ENCODE measurements at regions not wholly inside any gene's neighbourhood (a gene's known extent, or its start where the extent isn't known, plus 50 kb on each side); places are given as distances from the start of the nearest gene placed in this dataset.
"Not testable (repeated sequence)": the region's sequence is repeated elsewhere in the genome, so short reads cannot be mapped to it uniquely, and the experiment has no call there.

DNA sequence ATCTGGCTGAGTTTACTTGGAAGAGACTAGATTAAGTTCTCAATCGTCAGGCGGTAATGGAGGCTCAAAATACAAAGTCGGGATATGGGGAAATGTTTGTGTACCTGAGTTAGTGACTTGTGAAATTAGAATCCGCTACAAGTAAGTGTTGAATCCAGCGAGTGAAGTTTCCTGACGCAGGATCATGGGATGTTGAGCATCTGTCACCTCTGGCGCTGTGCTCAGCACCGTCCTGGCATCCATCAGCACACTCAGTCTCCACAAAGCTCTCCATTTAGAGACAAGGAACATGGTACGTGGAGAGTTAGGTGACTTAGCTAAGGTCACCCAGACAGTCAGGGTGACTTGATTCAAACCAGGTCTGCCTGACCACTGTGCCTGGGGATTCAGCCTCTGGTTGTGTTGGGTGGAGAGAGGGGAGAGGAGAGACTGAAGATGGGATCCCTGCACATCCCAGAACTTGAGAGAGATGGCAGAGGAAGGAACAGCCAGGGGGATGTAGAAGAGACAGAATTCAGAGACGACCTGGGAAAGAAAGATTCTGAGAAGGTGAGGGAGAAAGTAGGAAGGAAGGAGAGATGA, 251.2 kb downstream of the ACKR3 start:
- Mint-ChIP-seq H3K36me3 (no peaks in the 10 kb centered on the region), H3K4me1 (no peaks in the 10 kb centered on the region), H3K9me3 (no peaks in the 10 kb centered on the region), H3K4me3 (no peak overlapping the region), H3K27ac (no peak overlapping the region), H3K27me3 (peaks cover 8% of the 10 kb centered on the region)
- DNase-seq, result no peak

DNA sequence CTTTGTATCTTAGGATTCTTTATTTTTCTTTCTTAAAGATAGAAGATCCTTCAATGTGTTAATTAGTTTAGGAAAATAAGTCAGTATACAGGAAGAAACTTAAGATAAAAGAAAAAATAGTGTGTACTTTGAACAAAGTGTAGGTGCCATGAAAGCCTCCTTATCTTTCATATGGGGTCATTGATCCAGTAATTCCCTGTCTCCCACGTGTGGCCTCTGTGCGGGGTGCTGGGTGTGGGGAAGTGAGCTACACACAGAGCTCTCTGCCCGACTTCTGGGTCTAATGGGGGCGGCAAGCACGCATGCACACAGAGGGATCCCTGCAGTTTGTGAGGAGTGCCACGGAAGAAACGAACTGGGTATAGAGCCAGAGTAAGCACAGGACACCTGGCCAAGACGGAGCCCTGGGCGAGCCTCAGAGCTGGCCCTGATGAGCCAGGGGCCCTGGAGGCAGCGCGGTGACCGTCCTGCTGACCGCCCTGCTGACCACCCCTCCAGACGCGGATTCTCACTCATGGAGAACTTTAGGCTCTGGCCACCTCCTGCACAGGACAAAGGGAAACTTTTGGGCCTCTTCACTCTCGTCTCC, 253.5 kb downstream of the ACKR3 start:
- Mint-ChIP-seq H3K27ac (no peak overlapping the region), H3K36me3 (no peaks in the 10 kb centered on the region), H3K4me1 (no peaks in the 10 kb centered on the region), H3K4me3 (no peak overlapping the region), H3K9me3 (no peaks in the 10 kb centered on the region), H3K27me3 (no peaks in the 10 kb centered on the region)
- no peak for DNase-seq

DNA sequence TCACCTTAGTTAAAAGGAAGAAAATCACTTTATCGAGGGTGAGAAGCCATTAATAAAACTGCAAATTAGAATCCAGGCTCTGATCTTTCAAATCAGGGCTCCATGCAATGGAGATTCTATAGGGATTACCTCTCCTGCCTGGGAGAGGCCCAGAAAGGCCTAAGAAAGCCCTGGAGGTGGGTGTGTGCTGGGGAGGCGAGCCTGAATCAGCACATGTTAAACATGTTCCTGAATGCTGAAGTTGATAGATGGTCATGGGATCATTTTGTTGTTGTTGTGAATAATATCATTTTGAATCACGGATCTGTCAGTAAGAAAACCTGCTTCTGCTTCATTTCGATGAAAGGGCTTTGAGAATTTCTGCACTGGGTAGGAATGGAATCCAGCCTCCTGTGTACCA, 254.3 kb downstream of the ACKR3 start:
- Mint-ChIP-seq H3K36me3 (no peaks in the 10 kb centered on the region), H3K9me3 (no peaks in the 10 kb centered on the region), H3K27ac (no peak overlapping the region), H3K27me3 (no peaks in the 10 kb centered on the region), H3K4me1 (no peaks in the 10 kb centered on the region), H3K4me3 (no peak overlapping the region)
- DNase-seq, result no peak

DNA sequence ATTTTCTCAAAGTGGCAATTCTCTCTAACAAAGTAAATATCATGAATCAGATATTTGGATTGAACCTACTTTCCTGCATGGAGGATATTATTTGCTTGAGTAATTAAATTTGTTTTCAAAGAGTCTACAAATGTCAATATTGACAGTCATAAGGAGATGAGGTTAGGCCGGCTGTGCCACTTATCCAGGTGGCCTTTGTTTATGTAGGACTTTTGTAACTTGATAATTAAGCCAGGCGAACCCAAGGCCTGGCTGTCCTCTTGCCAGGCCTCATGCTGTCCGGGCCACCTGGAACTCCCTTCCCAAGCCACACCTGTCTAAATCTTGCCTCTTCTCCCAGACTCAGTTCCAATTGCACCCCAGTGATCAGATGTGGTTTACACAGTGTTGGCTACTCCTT, 255.2 kb downstream of the ACKR3 start:
- H3K27me3 Mint-ChIP-seq, result no peaks in the 10 kb centered on the region
- no peak for DNase-seq
- H3K9me3 Mint-ChIP-seq, result no peaks in the 10 kb centered on the region
- no peaks in the 10 kb centered on the region for H3K4me1 Mint-ChIP-seq
- no peak overlapping the region for H3K27ac Mint-ChIP-seq
- no peaks in the 10 kb centered on the region for H3K36me3 Mint-ChIP-seq
- H3K4me3 Mint-ChIP-seq, result no peak overlapping the region

DNA sequence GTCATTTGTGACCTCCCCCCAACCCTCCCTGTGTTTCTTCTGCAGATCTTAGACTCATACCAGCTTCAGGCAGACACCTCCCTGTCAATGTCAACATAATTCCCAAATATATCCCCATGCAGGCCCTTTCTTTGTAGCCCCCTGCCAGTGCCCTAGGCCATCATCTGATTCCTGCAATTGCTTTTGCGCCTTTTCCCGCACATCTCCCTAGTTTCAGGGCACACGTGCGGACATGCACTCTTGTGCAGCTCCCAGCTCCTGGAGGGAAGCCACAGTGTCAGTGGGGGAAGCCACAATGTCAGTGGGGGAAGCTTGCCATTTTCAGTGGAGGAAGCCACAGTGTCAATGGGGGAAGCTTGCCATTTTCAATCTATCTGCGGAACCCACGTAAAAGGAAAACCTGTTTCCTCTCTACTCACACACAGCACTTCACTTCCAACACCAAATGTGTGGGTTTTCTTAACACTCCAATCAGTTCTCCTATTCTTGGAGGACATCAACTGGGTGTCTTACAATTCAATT, 256.4 kb downstream of the ACKR3 start:
- Mint-ChIP-seq H3K9me3 (no peaks in the 10 kb centered on the region), H3K4me1 (no peaks in the 10 kb centered on the region), H3K27ac (no peak overlapping the region), H3K36me3 (no peaks in the 10 kb centered on the region), H3K27me3 (no peaks in the 10 kb centered on the region), H3K4me3 (no peak overlapping the region)
- DNase-seq, result no peak

DNA sequence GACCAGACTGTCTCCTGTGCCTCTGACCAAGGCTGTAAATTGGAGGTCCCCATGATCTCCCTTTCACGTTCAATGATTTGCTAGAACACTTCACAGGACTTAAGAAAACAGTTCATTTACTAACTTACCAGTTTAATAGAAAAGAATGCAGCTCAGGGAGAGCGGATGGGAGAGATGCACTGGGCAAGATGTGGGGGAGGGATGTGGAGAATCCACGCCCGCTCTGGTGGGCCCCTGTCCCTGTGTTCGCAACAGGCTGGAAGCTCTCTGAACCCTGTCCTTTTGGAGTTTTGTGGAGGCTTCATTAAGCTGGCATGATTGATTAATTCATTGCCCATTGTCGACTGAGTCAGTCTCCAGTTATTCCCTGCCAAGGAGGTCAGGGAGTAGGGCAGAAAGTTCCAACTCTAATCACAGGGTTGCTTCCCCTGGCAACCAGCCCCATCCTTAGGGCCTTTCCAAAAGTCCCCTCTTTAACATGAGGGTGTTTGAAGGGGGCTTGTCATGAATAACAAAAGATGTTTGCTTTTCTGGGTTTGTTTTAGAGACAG, 257.1 kb downstream of the ACKR3 start:
- H3K27ac Mint-ChIP-seq, result no peak overlapping the region
- H3K36me3 Mint-ChIP-seq, result no peaks in the 10 kb centered on the region
- no peaks in the 10 kb centered on the region for H3K4me1 Mint-ChIP-seq
- H3K27me3 Mint-ChIP-seq, result peaks cover 1% of the 10 kb centered on the region
- no peak overlapping the region for H3K4me3 Mint-ChIP-seq
- DNase-seq, result no peak
- H3K9me3 Mint-ChIP-seq, result no peaks in the 10 kb centered on the region

DNA sequence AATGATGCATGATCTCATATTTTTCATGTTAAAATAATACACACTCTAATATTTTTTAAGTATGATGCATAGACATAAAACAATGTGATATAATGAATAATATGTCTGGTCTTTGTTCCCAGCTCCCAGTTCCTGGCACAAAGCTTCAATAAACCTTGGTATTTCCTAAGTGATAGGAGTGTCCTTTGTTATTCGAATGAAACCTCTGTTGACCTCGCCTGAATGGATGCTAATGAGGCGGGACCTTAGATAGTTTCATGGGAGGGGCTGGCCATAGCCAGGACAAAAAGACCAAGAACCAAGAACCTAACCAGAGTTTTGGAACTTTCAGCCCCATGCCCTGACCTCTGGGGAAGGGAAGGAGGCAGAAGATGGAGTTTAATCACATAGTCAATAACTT, 257.7 kb upstream of the COPS8 start:
- H3K27ac Mint-ChIP-seq, result no peak overlapping the region
- no peaks in the 10 kb centered on the region for H3K4me1 Mint-ChIP-seq

DNA sequence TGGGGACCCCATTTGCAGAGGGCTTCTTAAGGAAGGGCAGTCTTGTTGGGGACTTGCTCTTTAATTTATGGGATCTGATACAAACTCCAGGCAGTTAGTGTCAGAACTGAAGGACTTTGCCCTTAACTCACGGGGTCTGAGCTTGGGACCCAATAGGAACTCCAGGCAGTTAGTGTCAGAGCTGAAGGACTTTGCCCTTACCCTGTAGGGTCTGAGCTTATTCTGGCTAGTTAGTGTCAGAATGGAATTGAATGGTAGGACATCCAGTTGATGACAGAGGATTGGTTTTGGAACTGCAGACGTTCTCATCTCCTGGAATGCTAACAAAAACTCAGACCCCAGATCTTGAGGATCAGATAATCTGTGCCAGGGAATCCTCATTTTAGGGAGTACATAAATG, 256.9 kb upstream of the COPS8 start:
- Mint-ChIP-seq H3K27ac (no peak overlapping the region), H3K36me3 (no peaks in the 10 kb centered on the region), H3K9me3 (no peaks in the 10 kb centered on the region), H3K27me3 (peaks cover 6% of the 10 kb centered on the region), H3K4me3 (no peak overlapping the region), H3K4me1 (no peaks in the 10 kb centered on the region)
- no peak for DNase-seq

More for the DNA sequence above, 257.7 kb upstream of the COPS8 start:
- no peak overlapping the region for H3K4me3 Mint-ChIP-seq
- no peaks in the 10 kb centered on the region for H3K9me3 Mint-ChIP-seq
- no peaks in the 10 kb centered on the region for H3K36me3 Mint-ChIP-seq
- peaks cover 6% of the 10 kb centered on the region for H3K27me3 Mint-ChIP-seq
- no peak for DNase-seq

DNA sequence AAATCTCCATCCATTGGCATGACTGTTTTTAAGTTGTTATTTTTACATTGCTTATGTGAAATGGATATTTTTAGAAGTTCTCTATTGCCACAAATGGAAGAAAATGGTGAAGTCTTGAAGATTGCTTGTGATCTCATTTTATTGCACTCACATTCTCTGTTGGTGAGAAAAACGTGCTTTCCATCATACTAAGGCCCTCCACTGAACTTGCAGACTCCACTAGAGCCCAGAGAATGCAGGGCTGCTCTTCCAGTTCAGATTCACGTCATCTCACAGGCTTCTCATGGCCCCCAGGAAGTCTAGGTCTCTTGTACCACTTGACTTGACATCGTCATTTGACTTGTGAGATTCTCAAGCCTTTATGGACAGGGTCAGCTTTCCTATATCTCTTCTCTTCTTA, 254.8 kb upstream of the COPS8 start:
- peaks cover 6% of the 10 kb centered on the region for H3K27me3 Mint-ChIP-seq
- H3K36me3 Mint-ChIP-seq, result no peaks in the 10 kb centered on the region
- no peak overlapping the region for H3K4me3 Mint-ChIP-seq
- no peaks in the 10 kb centered on the region for H3K4me1 Mint-ChIP-seq
- no peak overlapping the region for H3K27ac Mint-ChIP-seq
- no peak for DNase-seq
- H3K9me3 Mint-ChIP-seq, result no peaks in the 10 kb centered on the region

DNA sequence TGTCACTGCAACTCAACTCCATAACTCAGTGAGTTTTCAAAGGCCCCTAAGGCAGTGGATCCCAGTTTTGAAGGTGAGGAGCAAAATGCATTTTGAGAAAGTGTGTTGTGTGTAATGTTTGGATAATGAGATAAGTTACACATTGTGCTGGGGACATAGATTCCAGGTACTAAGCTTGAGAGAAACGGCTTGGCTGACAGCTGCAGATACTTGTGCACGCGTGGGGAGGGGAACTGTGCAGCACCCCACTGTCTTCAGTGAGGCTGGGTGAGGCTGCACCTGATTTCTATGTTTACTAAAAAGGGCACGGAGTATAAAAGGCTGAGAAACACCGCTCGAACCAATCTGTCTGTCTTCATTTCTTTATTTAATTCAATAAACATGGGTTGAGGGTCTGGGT, 254.0 kb upstream of the COPS8 start:
- peaks cover 2% of the 10 kb centered on the region for H3K9me3 Mint-ChIP-seq
- H3K4me1 Mint-ChIP-seq, result no peaks in the 10 kb centered on the region
- H3K4me3 Mint-ChIP-seq, result no peak overlapping the region
- DNase-seq, result no peak
- no peaks in the 10 kb centered on the region for H3K36me3 Mint-ChIP-seq
- H3K27me3 Mint-ChIP-seq, result peaks cover 6% of the 10 kb centered on the region
- H3K27ac Mint-ChIP-seq, result no peak overlapping the region

DNA sequence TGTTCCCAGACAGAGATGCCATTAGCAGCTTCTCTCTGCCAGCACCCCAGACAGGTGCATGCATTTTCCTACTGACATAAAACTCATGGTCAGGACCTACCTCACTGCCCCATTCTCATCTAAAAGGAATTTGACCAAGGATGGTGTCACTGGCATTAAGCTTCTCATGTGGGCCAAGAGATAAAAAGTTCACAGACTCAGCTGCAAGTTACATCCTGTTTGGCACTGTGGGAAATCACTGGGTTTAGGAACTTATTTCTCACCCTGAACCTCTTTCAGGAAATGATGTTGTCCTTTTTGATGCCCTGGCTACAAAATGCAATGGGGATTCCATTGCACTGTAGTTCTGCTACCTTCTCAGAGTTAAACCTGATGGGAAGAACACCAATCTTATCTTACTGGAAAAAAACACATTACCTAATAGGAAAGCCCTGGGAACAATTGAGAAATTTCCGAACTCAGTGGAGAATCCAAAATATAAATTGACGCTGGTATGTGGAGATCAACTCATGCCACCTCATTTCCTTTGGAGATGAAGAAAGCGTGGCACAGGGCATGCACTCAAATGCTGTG, 252.1 kb upstream of the COPS8 start:
- no peaks in the 10 kb centered on the region for H3K36me3 Mint-ChIP-seq
- no peak overlapping the region for H3K4me3 Mint-ChIP-seq
- peaks cover 2% of the 10 kb centered on the region for H3K9me3 Mint-ChIP-seq
- H3K27me3 Mint-ChIP-seq, result peaks cover 6% of the 10 kb centered on the region
- H3K27ac Mint-ChIP-seq, result no peak overlapping the region
- no peaks in the 10 kb centered on the region for H3K4me1 Mint-ChIP-seq
- DNase-seq, result no peak

DNA sequence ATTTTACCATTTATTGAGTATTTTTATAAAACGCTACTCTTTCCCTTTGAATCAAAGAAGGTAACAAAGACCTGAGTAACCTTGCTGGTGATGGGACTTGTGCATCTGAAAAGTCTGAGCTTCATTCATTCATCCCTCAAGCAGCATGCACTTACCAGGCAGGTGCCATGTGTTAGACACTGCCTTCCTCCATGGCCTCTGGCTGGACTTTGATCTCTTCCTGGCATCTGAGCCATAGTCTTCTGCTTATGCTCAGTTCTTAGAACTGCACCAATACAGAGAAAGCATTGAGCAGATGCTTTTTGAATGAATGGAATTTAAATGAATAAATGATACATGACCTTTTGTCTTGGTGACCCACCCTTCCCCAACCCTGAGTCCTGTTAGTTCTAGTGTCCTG, 251.4 kb upstream of the COPS8 start:
- Mint-ChIP-seq H3K4me1 (no peaks in the 10 kb centered on the region), H3K27ac (no peak overlapping the region), H3K36me3 (no peaks in the 10 kb centered on the region), H3K4me3 (no peak overlapping the region), H3K27me3 (peaks cover 6% of the 10 kb centered on the region), H3K9me3 (peaks cover 2% of the 10 kb centered on the region)
- no peak for DNase-seq

DNA sequence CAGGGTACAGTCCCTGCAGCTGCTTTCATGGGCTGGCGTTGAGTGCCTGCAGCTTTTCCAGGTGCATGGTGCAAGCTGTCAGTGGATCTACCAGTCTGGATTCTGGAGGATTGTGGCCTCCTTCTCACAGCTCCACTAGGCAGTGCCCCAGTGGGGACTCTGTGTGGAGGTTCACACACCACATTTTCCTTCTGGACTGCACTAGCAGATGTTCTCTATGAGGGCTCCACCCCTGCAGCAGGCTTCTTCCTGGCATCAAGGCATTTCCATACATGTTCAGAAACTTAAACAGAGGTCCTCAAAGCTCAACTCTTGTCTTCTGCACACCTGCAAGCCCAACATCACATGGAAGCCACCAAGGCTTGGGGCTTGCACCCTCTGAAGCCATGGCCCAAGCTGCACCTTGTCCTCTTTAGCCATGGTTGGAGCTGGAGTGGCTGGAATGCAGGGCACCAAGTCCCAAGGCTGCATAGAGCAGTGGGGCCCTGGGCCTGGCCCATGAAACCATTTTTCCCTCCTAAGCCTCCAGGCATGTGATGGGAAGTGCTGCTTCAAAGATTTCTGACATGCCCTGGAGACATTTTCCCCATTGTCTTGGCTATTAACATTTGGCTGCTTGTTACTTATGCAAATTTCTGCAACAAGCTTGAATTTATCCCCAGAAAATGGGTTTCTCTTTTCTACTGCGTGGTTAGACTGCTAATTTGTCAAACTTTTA, 250.2 kb upstream of the COPS8 start:
- no peaks in the 10 kb centered on the region for H3K36me3 Mint-ChIP-seq
- peaks cover 6% of the 10 kb centered on the region for H3K27me3 Mint-ChIP-seq
- DNase-seq, result no peak
- no peak overlapping the region for H3K27ac Mint-ChIP-seq
- peaks cover 2% of the 10 kb centered on the region for H3K9me3 Mint-ChIP-seq
- no peaks in the 10 kb centered on the region for H3K4me1 Mint-ChIP-seq
- no peak overlapping the region for H3K4me3 Mint-ChIP-seq

DNA sequence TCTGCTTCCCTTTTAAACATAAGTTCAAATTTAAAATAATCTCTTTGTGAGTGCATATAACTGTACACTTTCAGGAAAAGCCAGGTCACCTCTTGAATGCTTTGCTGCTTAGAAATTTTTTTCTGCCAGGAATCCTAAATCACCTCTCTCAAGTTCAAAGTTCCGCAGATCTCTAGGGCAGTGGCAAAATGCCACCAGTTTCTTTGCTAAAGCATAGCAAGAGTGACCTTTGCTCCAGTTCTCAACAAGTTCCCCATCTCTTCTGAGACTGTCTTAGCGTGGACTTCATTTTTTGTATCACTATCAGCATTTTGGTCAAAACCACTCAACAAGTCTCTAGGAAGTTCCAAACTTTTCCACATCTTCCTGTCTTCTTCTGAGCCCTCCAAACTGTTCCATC, 249.7 kb upstream of the COPS8 start:
- not testable (repeated sequence) for H3K9me3 Mint-ChIP-seq, DNase-seq, H3K4me1 Mint-ChIP-seq, H3K27ac Mint-ChIP-seq, H3K27me3 Mint-ChIP-seq, H3K36me3 Mint-ChIP-seq, H3K4me3 Mint-ChIP-seq

DNA sequence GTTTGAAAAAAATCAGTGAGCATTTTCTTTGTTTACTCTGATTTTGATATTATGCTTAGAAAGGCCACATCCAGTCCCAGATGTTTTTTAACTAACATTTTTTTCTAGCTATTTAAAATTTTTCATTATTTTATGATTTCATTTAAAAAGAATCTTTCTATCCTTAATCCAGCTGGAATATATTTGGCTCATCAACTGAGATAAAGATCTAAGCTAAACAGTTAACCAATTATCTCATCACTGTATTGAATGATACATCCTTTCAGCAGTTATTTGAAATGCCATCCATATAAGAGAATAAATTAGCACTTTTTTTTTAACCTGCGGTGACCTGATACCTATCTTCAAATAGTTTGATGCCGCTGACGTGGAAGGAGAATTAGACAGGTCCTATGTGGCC, 245.5 kb upstream of the COPS8 start:
- H3K36me3 Mint-ChIP-seq, result no peaks in the 10 kb centered on the region
- H3K4me3 Mint-ChIP-seq, result no peak overlapping the region
- no peak for DNase-seq
- H3K9me3 Mint-ChIP-seq, result peaks cover 2% of the 10 kb centered on the region
- H3K27me3 Mint-ChIP-seq, result peaks cover 21% of the 10 kb centered on the region
- no peak overlapping the region for H3K27ac Mint-ChIP-seq
- no peaks in the 10 kb centered on the region for H3K4me1 Mint-ChIP-seq
